ENCODE measurements at regions not wholly inside any gene's neighbourhood (a gene's known extent, or its start where the extent isn't known, plus 50 kb on each side); places are given as distances from the start of the nearest gene placed in this dataset.
"Not testable (repeated sequence)": the region's sequence is repeated elsewhere in the genome, so short reads cannot be mapped to it uniquely, and the experiment has no call there.

DNA sequence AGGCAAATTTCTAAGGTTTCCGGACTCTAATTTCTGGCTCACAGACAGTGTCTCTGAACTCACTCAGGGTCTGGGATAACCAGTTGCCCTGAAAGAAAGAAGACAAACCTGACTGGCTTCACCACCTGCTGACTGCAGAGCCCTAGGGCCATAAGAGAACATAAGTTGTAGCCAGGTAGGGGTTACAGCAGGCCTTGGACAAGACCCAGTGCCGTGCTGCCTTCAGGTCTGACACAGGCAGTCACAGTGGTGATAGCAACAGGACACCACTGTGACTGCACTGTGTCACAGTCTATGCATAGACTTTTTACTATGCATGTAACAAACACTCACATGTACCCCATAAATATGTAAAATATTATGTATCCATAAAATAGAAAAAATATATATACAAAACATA lies 508.5 kb downstream of the PID1 start:
- H3K27me3 ChIP-seq, result no peaks in the 10 kb centered on the region
- intact Hi-C loops (cut with DNase I), result no loop called here
- H3K36me3 ChIP-seq, result no peaks in the 10 kb centered on the region
- no peak overlapping the region for H3K4me3 ChIP-seq
- WGBS, result 70% methylated on average over 2 of the region's 2 CpGs
- DNase-seq (ENCODE audit: extremely low spot score), result no peak
- H3K27ac ChIP-seq (replicated peaks in 1 of 4), result no peak overlapping the region
- TF ChIP-seq POLR2AphosphoS5 (IDR thresholded peaks at IDR 0.05) (no peak), EP300 (IDR thresholded peaks at IDR 0.05) (no peak), POLR2A (IDR thresholded peaks at IDR 0.05; ENCODE audit: low read depth) (no peak)
- TF ChIP-seq, protein P1, sequence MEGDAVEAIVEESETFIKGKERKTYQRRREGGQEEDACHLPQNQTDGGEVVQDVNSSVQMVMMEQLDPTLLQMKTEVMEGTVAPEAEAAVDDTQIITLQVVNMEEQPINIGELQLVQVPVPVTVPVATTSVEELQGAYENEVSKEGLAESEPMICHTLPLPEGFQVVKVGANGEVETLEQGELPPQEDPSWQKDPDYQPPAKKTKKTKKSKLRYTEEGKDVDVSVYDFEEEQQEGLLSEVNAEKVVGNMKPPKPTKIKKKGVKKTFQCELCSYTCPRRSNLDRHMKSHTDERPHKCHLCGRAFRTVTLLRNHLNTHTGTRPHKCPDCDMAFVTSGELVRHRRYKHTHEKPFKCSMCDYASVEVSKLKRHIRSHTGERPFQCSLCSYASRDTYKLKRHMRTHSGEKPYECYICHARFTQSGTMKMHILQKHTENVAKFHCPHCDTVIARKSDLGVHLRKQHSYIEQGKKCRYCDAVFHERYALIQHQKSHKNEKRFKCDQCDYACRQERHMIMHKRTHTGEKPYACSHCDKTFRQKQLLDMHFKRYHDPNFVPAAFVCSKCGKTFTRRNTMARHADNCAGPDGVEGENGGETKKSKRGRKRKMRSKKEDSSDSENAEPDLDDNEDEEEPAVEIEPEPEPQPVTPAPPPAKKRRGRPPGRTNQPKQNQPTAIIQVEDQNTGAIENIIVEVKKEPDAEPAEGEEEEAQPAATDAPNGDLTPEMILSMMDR (IDR thresholded peaks at IDR 0.05), result no peak
- H3K9me3 ChIP-seq, result no peaks in the 10 kb centered on the region
- H3K4me1 ChIP-seq, result no peaks in the 10 kb centered on the region

DNA sequence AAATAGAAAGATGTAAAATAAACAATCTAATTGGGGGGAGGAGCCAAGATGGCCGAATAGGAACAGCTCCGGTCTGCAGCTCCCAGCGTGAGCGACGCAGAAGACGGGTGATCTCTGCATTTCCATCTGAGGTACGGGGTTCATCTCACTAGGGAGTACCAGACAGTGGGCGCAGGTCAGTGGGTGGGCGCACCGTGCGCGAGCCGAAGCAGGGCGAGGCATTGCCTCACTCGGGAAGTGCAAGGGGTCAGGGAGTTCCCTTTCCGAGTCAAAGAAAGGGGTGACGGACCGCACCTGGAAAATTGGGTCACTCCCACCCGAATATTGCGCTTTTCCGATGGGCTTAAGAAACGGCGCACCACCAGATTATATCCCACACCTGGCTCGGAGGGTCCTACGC lies 515.4 kb downstream of the PID1 start:
- 95% methylated on average over 23 of the region's 25 CpGs for WGBS
- H3K36me3 ChIP-seq; H3K9me3 ChIP-seq; intact Hi-C loops (cut with DNase I); H3K27me3 ChIP-seq; DNase-seq (ENCODE audit: extremely low spot score); H3K27ac ChIP-seq (replicated peaks in 1 of 4); H3K4me3 ChIP-seq; H3K4me1 ChIP-seq: not testable (repeated sequence)

DNA sequence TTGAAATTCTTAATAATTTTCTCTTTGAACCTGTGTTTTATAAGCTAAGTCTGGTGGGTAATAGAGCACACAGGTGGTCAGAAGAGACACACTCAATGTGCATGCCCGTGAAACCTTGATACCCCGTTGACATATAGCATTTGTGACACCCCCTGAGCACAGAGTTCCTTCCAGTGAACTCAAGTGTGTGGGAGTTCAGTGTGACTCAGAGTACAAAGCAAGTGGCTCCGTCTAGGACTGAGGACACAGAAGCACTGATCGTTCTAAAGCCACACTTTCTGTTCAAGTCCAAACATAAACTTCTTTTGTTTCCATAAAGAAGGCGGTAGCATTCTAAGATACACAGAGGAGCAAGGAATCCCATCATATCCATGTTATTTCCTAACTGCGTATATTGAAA lies 523.6 kb downstream of the PID1 start:
- WGBS, result 72% methylated on average over 6 of the region's 6 CpGs
- Histone ChIP-seq H3K4me3 (no peak overlapping the region), H3K9me3 (no peaks in the 10 kb centered on the region), H3K36me3 (no peaks in the 10 kb centered on the region), H3K4me1 (no peaks in the 10 kb centered on the region), H3K27ac (replicated peaks in 1 of 4) (no peak overlapping the region), H3K27me3 (no peaks in the 10 kb centered on the region)
- intact Hi-C loops (cut with DNase I), result no loop called here
- TF ChIP-seq, protein P1 (IDR thresholded peaks at IDR 0.05), result no peak
- TF ChIP-seq POLR2A (IDR thresholded peaks at IDR 0.05; ENCODE audit: low read depth) (no peak), POLR2AphosphoS5 (IDR thresholded peaks at IDR 0.05) (no peak), EP300 (IDR thresholded peaks at IDR 0.05) (no peak)
- no peak for DNase-seq (ENCODE audit: extremely low spot score)

DNA sequence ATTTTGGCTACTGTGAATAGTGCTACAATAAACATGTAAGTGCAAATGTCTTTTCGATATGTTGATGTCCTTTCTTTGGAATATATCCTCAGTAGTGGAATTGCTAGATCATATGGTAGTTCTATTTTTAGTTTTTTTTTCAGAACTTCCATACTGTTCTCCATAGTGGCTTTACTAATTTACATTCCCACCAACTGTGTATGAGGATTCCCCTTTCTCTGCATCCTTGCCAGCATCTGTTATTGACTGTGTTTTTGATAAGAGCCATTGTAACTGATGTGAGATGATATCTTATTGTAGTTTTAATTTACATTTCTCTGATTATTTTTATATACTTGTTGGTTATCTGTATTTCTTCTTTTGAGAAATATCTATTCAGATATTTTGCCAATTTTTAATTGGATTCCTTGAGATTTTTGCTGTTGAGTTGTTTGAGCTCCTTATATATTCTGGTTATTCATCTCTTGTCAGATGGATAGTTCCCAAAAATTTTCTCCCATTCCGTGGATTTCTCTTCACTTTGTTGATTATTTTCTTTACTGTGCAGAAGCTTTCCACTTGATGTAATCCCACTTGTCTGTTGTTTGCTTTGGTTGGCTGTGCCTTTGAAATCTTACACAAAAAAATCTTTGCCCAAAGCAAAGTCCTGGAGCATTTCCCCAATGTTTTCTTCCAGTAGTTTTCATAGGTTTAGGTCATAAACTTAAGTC lies 532.3 kb downstream of the PID1 start:
- Histone ChIP-seq H3K36me3 (no peaks in the 10 kb centered on the region), H3K4me3 (no peak overlapping the region), H3K9me3 (no peaks in the 10 kb centered on the region), H3K27ac (replicated peaks in 1 of 4) (no peak overlapping the region), H3K4me1 (no peaks in the 10 kb centered on the region), H3K27me3 (no peaks in the 10 kb centered on the region)
- DNase-seq (ENCODE audit: extremely low spot score), result no peak
- 76% methylated on average over 2 of the region's 2 CpGs for WGBS
- no peak for TF ChIP-seq POLR2A (IDR thresholded peaks at IDR 0.05; ENCODE audit: low read depth)
- no peak for TF ChIP-seq POLR2AphosphoS5 (IDR thresholded peaks at IDR 0.05)
- TF ChIP-seq, protein P1 (IDR thresholded peaks at IDR 0.05), result no peak
- no peak for TF ChIP-seq EP300 (IDR thresholded peaks at IDR 0.05)
- intact Hi-C loops (cut with DNase I), result no loop called here

DNA sequence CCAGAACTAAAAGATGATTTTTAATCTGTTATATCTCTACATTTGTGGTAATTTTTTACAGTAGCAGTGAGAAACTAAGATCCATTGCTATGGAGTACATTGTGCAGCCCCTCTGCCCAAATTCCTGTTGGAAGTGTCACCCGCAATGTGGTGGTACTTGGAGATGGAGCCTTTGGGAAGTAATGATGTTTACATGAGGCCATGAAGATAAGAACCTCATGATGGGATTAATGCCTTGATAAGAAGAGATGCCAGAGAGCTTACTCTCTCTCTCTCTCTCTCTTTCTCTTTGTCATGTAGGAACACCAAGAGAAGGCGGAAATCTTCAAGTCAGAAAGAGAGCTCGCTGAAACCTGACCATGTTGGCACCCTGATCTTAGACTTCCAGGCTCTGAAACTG lies 535.4 kb downstream of the PID1 start:
- Histone ChIP-seq H3K36me3 (no peaks in the 10 kb centered on the region), H3K27ac (replicated peaks in 1 of 4) (no peak overlapping the region), H3K9me3 (peaks cover 0 to 3% (median 0%) of the 10 kb centered on the region in 4 donors), H3K27me3 (no peaks in the 10 kb centered on the region), H3K4me1 (no peaks in the 10 kb centered on the region), H3K4me3 (no peak overlapping the region)
- intact Hi-C loops (cut with DNase I), result no loop called here
- WGBS, result 81% methylated on average over 3 of the region's 3 CpGs
- DNase-seq (ENCODE audit: extremely low spot score), result no peak
- TF ChIP-seq POLR2A (IDR thresholded peaks at IDR 0.05; ENCODE audit: low read depth), result no peak
- TF ChIP-seq POLR2AphosphoS5 (IDR thresholded peaks at IDR 0.05), result no peak
- TF ChIP-seq, protein P1 (IDR thresholded peaks at IDR 0.05), result no peak
- no peak for TF ChIP-seq EP300 (IDR thresholded peaks at IDR 0.05)
